ENCODE measurements at regions not wholly inside any gene's neighbourhood (a gene's known extent, or its start where the extent isn't known, plus 50 kb on each side); places are given as distances from the start of the nearest gene placed in this dataset.

- no peak overlapping the region for H3K27ac ChIP-seq (ENCODE audit: low read depth, low read length)
- BruUV-seq (replicated peaks): no TSS peak
- H3K9ac ChIP-seq (ENCODE audit: low read length): no peak overlapping the region
- no peak overlapping the region for H2AFZ ChIP-seq (ENCODE audit: low read depth, low read length, poor library complexity, severe bottlenecking)
- no peaks in the 10 kb centered on the region for H3K4me1 ChIP-seq (ENCODE audit: control insufficient read depth in 1 of 2, insufficient read depth in 2 of 2, low read length in 2 of 2)
- no peaks in the 10 kb centered on the region for H3K27me3 ChIP-seq (ENCODE audit: insufficient read depth, low read length)
- H3K4me2 ChIP-seq (ENCODE audit: low read length): no peak overlapping the region
- H4K20me1 ChIP-seq (ENCODE audit: insufficient read depth): no peaks in the 10 kb centered on the region
- no peaks in the 10 kb centered on the region for H3K9me3 ChIP-seq (ENCODE audit: control insufficient read depth in 1 of 2, insufficient read depth in 1 of 2, low read depth in 1 of 2, low read length in 2 of 2)
- ChIA-PET CTCF (no interaction called here), POLR2A (no interaction called here), RAD21 (ENCODE audit: low non-redundant PET in 1 of 2, low total read pairs in 2 of 2, uncharacterized antibody in 2 of 2, unreplicated experiment in 2 of 2) (no interaction called here)
- TF ChIP-seq ZNF274 (IDR thresholded peaks at IDR 0.05; ENCODE audit: low read depth, low read length) (no peak), JUND (IDR thresholded peaks at IDR 0.05) (no peak), ZBTB33 (IDR thresholded peaks at IDR 0.05; ENCODE audit: extremely low read depth, insufficient replicate concordance, low read length) (no peak), YY1 (IDR thresholded peaks at IDR 0.05; ENCODE audit: extremely low read depth, insufficient replicate concordance, low read depth, low read length) (no peak), CBX3 (IDR thresholded peaks at IDR 0.05; ENCODE audit: low read depth) (no peak), EZH2phosphoT487 (IDR thresholded peaks at IDR 0.05; ENCODE audit: borderline replicate concordance) (no peak), ZFX (IDR thresholded peaks at IDR 0.05) (no peak), SIN3A (IDR thresholded peaks at IDR 0.05; ENCODE audit: low read depth) (no peak), EZH2 (IDR thresholded peaks at IDR 0.05) (no peak), CTCF (IDR thresholded peaks at IDR 0.05 in 2 of 3, conservative IDR thresholded peaks at IDR 0.05 in 1 of 3; ENCODE audit: borderline replicate concordance in 1 of 3, insufficient read depth in 1 of 3, low read depth in 2 of 3, low read length in 2 of 3) (no peak), SP1 (IDR thresholded peaks at IDR 0.05; ENCODE audit: low read depth) (no peak), ATF3 (IDR thresholded peaks at IDR 0.05) (no peak), FOSL1 (IDR thresholded peaks at IDR 0.05; ENCODE audit: low read depth) (no peak), POLR2AphosphoS5 (IDR thresholded peaks at IDR 0.05; ENCODE audit: low read depth, low read length) (no peak), EGR1 (IDR thresholded peaks at IDR 0.05; ENCODE audit: low read depth) (no peak), MAX (IDR thresholded peaks at IDR 0.05) (no peak), RAD21 (IDR thresholded peaks at IDR 0.05; ENCODE audit: low read depth) (no peak), SRF (IDR thresholded peaks at IDR 0.05; ENCODE audit: low read depth) (no peak)
- DNase-seq (ENCODE audit: low read depth, low spot score) (no peak), ATAC-seq (no peak)
- intact Hi-C loops (cut with micrococcal nuclease): no loop called here
- no peaks in the 10 kb centered on the region for H3K36me3 ChIP-seq (ENCODE audit: control insufficient read depth in 1 of 2, insufficient read depth in 2 of 2, low read length in 2 of 2)
- no peak overlapping the region for H3K4me3 ChIP-seq (replicated peaks in 1 of 2; ENCODE audit: low read depth in 1 of 2, low read length in 2 of 2)
- H3K9me2 ChIP-seq (ENCODE audit: insufficient read depth): no peaks in the 10 kb centered on the region
- H3K79me2 ChIP-seq (ENCODE audit: insufficient read depth, low read length): no peaks in the 10 kb centered on the region
These were observed 486.8 kb upstream of the IRAK1BP1 start for GRCh38 chr6:78380541-78380940.
